Cardiac fibroblast (primary cell): ENCODE measurements at regions not wholly inside any gene's neighbourhood (a gene's known extent, or its start where the extent isn't known, plus 50 kb on each side); places are given as distances from the start of the nearest gene placed in this dataset.

Source experiments
- DNase-seq, 2 donors: peaks; one replicate each; pipeline versions ENCODE4 v3.0.0 to v3.0.0-alpha.2; 2010; ENCODE audit warnings: low read depth in 2 of 2
- H3K4me3 ChIP-seq, 2 donors: replicated peaks in 1 of 2; 1 replicate in 1 of 2; 2 replicates in 1 of 2; pipeline ENCODE4 v1.5.1; 2011; ENCODE audit warnings: low read depth in 2 of 2, low read length in 2 of 2, mild to moderate bottlenecking in 2 of 2, moderate library complexity in 1 of 2
- TF ChIP-seq, protein P1 (sequence below): IDR thresholded peaks from one replicate; pipeline ENCODE4 v1.5.1; 2011; ENCODE audit warnings: low read depth, mild to moderate bottlenecking, low read length, inconsistent platforms

DNA sequence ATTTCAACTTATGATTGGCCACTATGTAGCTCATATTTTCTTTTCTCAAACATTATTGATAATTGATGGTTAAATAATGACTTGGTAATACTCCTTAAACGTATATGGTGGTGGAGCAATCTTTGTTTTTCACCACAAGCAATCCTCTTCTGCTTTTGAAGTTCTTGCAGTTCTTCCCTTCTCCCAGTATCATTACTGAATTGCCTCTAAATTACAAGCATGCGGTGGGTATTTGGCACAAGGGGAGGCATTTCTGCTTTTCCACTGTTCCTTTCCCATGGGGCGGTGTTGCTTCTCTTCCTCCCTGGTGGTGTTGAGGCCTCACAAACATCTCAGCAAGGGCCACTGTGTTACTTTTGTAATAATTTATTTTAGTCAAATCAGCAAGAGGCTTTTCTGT is 234.4 kb upstream of the RXFP2 start:
- TF ChIP-seq, protein P1, sequence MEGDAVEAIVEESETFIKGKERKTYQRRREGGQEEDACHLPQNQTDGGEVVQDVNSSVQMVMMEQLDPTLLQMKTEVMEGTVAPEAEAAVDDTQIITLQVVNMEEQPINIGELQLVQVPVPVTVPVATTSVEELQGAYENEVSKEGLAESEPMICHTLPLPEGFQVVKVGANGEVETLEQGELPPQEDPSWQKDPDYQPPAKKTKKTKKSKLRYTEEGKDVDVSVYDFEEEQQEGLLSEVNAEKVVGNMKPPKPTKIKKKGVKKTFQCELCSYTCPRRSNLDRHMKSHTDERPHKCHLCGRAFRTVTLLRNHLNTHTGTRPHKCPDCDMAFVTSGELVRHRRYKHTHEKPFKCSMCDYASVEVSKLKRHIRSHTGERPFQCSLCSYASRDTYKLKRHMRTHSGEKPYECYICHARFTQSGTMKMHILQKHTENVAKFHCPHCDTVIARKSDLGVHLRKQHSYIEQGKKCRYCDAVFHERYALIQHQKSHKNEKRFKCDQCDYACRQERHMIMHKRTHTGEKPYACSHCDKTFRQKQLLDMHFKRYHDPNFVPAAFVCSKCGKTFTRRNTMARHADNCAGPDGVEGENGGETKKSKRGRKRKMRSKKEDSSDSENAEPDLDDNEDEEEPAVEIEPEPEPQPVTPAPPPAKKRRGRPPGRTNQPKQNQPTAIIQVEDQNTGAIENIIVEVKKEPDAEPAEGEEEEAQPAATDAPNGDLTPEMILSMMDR, result no peak
- H3K4me3 ChIP-seq, result no peak overlapping the region
- no peak for DNase-seq

DNA sequence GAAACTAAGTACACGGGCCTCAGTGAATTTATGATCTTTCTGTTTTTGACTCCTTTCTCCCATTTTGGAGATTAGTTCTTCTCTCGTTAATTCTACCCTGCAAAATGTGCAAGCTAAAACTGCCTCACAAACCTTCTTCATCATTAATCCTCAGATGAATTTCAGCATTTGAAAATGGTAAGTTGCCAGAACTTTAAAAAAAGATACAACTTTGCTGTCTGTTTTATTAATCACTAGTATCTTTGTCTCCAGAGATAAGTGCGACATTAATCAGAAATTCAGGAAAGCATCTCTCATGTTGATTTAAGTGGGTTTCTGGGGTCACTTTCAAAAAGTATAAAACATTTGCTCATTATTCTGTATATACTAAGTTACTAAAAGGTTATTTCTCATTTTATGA is 227.0 kb upstream of the RXFP2 start:
- TF ChIP-seq, protein P1, result no peak
- no peak overlapping the region for H3K4me3 ChIP-seq
- DNase-seq, result no peak

GRCh38 chr13:31514932-31515331 is 224.4 kb upstream of the RXFP2 start:
- TF ChIP-seq, protein P1, result no peak
- DNase-seq, result no peak
- no peak overlapping the region for H3K4me3 ChIP-seq

DNA sequence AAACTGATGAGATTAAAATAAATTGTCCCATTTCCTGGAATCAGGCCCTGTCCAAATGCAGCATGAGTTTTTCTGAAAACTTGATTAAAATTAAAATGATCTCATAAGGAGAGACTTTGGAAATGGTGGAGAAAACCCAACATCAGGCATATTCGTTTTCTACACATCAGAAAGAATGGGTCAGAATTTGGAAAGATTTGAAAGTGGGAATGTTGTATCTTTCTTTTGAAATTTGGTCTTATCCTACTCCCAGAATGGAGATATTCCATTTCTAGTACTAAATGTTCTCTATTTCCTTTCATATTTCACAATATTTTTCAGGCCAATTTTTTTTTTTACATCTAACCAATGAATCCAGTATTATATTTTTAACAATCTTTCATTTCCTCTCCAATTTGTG is 223.9 kb upstream of the RXFP2 start:
- no peak overlapping the region for H3K4me3 ChIP-seq
- TF ChIP-seq, protein P1, result no peak
- DNase-seq, result no peak

DNA sequence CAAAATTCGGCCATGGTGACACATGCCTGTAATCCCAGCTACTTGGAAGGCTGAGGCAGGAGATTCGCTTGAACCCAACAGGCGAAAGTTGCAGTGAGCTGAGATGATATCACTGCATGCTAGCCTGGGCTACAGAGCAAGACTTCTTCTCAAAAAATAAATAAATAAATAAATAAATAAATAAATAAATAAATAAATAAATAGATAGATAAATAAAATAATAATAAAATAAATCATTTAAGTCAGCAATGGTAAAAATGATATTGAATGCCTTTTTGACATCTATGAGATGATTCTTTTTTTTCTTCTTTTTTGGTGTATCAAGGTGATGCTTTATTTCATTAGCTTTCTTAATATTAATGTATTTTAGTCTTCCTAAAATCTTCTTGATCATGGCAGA is 221.7 kb upstream of the RXFP2 start:
- TF ChIP-seq, protein P1, result no peak
- no peak for DNase-seq
- H3K4me3 ChIP-seq, result no peak overlapping the region

DNA sequence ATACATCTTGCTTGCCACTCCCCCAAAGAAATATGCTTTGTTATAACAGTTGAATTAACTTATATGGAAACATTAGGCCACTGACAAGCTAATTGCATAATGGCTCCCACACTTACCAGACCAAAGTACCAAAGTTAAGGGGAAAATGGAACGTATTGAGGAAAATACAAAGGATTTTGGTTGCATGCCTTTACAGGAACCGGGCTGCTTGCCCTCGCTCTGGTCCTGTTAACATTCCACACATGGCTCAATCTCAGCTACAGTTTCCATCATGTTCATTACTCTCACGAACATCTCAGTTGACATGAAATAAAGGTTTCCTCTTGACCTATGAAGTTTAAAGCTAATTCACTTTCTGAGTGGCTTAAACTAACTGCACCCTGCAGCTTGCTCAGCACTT is 220.7 kb upstream of the RXFP2 start:
- no peak overlapping the region for H3K4me3 ChIP-seq
- DNase-seq, result no peak
- TF ChIP-seq, protein P1, result no peak

GRCh38 chr13:31521435-31521834 is 217.9 kb upstream of the RXFP2 start:
- no peak overlapping the region for H3K4me3 ChIP-seq
- DNase-seq, result peak in 1 of 2 donors; percentile 21
- TF ChIP-seq, protein P1, result no peak
